Left lung (tissue), 4 donors: ENCODE measurements at regions not wholly inside any gene's neighbourhood (a gene's known extent, or its start where the extent isn't known, plus 50 kb on each side); places are given as distances from the start of the nearest gene placed in this dataset.

Source experiments
- ATAC-seq: fragments of 200-7000 bp; cut with Tn5 transposase; one replicate; pipeline ENCODE4 v1.9.1; 2020; ENCODE audit warnings: moderate library complexity
- DNase-seq, 4 donors: peaks; one replicate each; pipeline ENCODE4 v3.0.0-alpha.2; 2013 to 2020
- H3K27ac ChIP-seq, 2 donors: fragments of 200-600 bp; sonication (generic) in 1 of 2; one replicate each; pipeline versions ENCODE4 v1.5.0 to v1.8.0; 2020 to 2021
- H3K27me3 ChIP-seq, 2 donors: fragments of 200-600 bp; sonication (generic) in 1 of 2; one replicate each; pipeline versions ENCODE4 v1.5.0 to v1.8.0; 2020 to 2021
- H3K36me3 ChIP-seq, 2 donors: fragments of 200-600 bp; sonication (generic) in 1 of 2; one replicate each; pipeline versions ENCODE4 v1.5.0 to v1.8.0; 2020 to 2021
- H3K4me1 ChIP-seq, 2 donors: fragments of 200-600 bp; one replicate each; pipeline ENCODE4 v1.8.0; 2021
- H3K4me3 ChIP-seq, 2 donors: fragments of 200-600 bp; sonication (generic) in 1 of 2; one replicate each; pipeline versions ENCODE4 v1.5.0 to v1.8.0; 2020 to 2021; ENCODE audit warnings: mild to moderate bottlenecking in 1 of 2
- H3K9me3 ChIP-seq, 2 donors: fragments of 200-600 bp; sonication (generic) in 1 of 2; one replicate each; pipeline versions ENCODE4 v1.5.0 to v1.8.0; 2020 to 2021
- CTCF ChIP-seq, 2 donors: fragments of 200-600 bp; sonication (generic) in 1 of 2; IDR thresholded peaks; one replicate each; pipeline versions ENCODE4 v1.5.0 to v1.8.0; 2021; ENCODE audit warnings: antibody characterized with exemption in 2 of 2
- intact Hi-C, 2 donors: fragments of 100-400 bp; cut with DNase I; formaldehyde crosslinking; loops; one replicate each; pipeline versions ENCODE4 v1.11.2 to v1.14.2; 2022
- donor health status: DM: no; HTN: yes; CAD: no.
- donor health status: DM: no; HTN: no; CAD: no.

GRCh38 chr9:118721923-118722322 lies 647.3 kb downstream of the BRINP1 start:
- Histone ChIP-seq H3K4me3 (no peak overlapping the region), H3K36me3 (no peaks in the 10 kb centered on the region), H3K9me3 (peaks cover 0 to 5% of the 10 kb centered on the region in 2 donors), H3K4me1 (no peaks in the 10 kb centered on the region), H3K27me3 (no peaks in the 10 kb centered on the region), H3K27ac (no peak overlapping the region)
- DNase-seq, result no peak
- ATAC-seq, result no peak
- no peak for TF ChIP-seq CTCF (IDR thresholded peaks at IDR 0.05)
- intact Hi-C loops, result no loop called here

GRCh38 chr9:118729981-118730380 lies 639.3 kb downstream of the BRINP1 start:
- intact Hi-C loops, result no loop called here
- H3K9me3 ChIP-seq, result peaks cover 0 to 2% of the 10 kb centered on the region in 2 donors
- no peak overlapping the region for H3K27ac ChIP-seq
- H3K36me3 ChIP-seq, result no peaks in the 10 kb centered on the region
- no peak overlapping the region for H3K4me3 ChIP-seq
- DNase-seq (no peak), ATAC-seq (no peak)
- H3K4me1 ChIP-seq, result no peaks in the 10 kb centered on the region
- no peaks in the 10 kb centered on the region for H3K27me3 ChIP-seq
- no peak for TF ChIP-seq CTCF (IDR thresholded peaks at IDR 0.05)

GRCh38 chr9:118732998-118733397 lies 636.2 kb downstream of the BRINP1 start:
- intact Hi-C loops, result no loop called here
- DNase-seq (no peak), ATAC-seq (no peak)
- Histone ChIP-seq H3K4me1 (no peaks in the 10 kb centered on the region), H3K4me3 (no peak overlapping the region), H3K36me3 (no peaks in the 10 kb centered on the region), H3K27me3 (no peaks in the 10 kb centered on the region), H3K27ac (no peak overlapping the region), H3K9me3 (peaks cover 0 to 21% of the 10 kb centered on the region in 2 donors)
- TF ChIP-seq CTCF (IDR thresholded peaks at IDR 0.05), result no peak

- DNase-seq (no peak), ATAC-seq (no peak)
- Histone ChIP-seq H3K27me3 (no peaks in the 10 kb centered on the region), H3K36me3 (no peaks in the 10 kb centered on the region), H3K9me3 (peaks cover 0 to 21% of the 10 kb centered on the region in 2 donors), H3K4me1 (no peaks in the 10 kb centered on the region), H3K27ac (no peak overlapping the region), H3K4me3 (no peak overlapping the region)
- intact Hi-C loops, result no loop called here
- TF ChIP-seq CTCF (IDR thresholded peaks at IDR 0.05), result no peak
Observed at GRCh38 chr9:118734696-118735095, 634.5 kb downstream of the BRINP1 start.

GRCh38 chr9:118736406-118736805 lies 632.8 kb downstream of the BRINP1 start:
- no peak overlapping the region for H3K27ac ChIP-seq
- intact Hi-C loops, result no loop called here
- DNase-seq (no peak), ATAC-seq (no peak)
- H3K4me3 ChIP-seq, result no peak overlapping the region
- H3K9me3 ChIP-seq, result peaks cover 0 to 21% of the 10 kb centered on the region in 2 donors
- H3K27me3 ChIP-seq, result no peaks in the 10 kb centered on the region
- H3K4me1 ChIP-seq, result no peaks in the 10 kb centered on the region
- no peaks in the 10 kb centered on the region for H3K36me3 ChIP-seq
- TF ChIP-seq CTCF (IDR thresholded peaks at IDR 0.05), result no peak
